SK-N-SH (cell line): ENCODE measurements at regions not wholly inside any gene's neighbourhood (a gene's known extent, or its start where the extent isn't known, plus 50 kb on each side); places are given as distances from the start of the nearest gene placed in this dataset.

Experiments used
- CTCF ChIA-PET: fragments of 300-600, 350-600 bp; formaldehyde crosslinking; extraction: SDS; loops from one replicate; lab custom pipeline; 2021; lab: Yijun Ruan, JAX
- POLR2A ChIA-PET: fragments of 350-600 bp; sonication (Branson Sonifier 250); formaldehyde crosslinking; extraction: SDS; loops from one replicate; lab custom pipeline; 2020; ENCODE audit warnings: antibody characterized with exemption, inconsistent platforms; lab: Yijun Ruan, JAX
- DNase-seq: peaks from one replicate; pipeline ENCODE4 v3.0.0; 2012
- H2AFZ ChIP-seq: fragments of 200-600 bp; sonication (generic); 2 replicates; pipeline ENCODE4 v1.8.1; 2016; ENCODE audit warnings: antibody characterized with exemption, mild to moderate bottlenecking, low read depth
- H3F3A ChIP-seq: fragments of 200-600 bp; sonication (generic); replicated peaks from 2 replicates; pipeline ENCODE3; 2016; ENCODE audit warnings: antibody characterized with exemption, mild to moderate bottlenecking; ENCODE audit not compliant: insufficient read depth
- H3K27ac ChIP-seq, 2 experiments: fragments of 200-500 bp in 1 of 2; fragments of 200-600 bp in 1 of 2; sonication (Bioruptor generic) in 1 of 2; sonication (generic), shearing (Covaris generic) in 1 of 2; 2 replicates each; pipeline versions ENCODE4 v1.5.1 to v1.6.1; 2014 to 2016; ENCODE audit warnings: low read depth in 2 of 2, inconsistent platforms in 1 of 2, low read length in 1 of 2, mild to moderate bottlenecking in 1 of 2, mixed read lengths in 1 of 2
- H3K27me3 ChIP-seq: fragments of 200-600 bp; sonication (generic), shearing (Covaris generic); 2 replicates; pipeline ENCODE4 v1.6.1; 2016; ENCODE audit warnings: mixed run types; ENCODE audit not compliant: insufficient read depth
- H3K36me3 ChIP-seq, 2 experiments: fragments of 200-500 bp in 1 of 2; fragments of 200-600 bp in 1 of 2; sonication (Bioruptor generic) in 1 of 2; sonication (generic) in 1 of 2; replicated peaks in 1 of 2; 2 replicates each; pipeline versions ENCODE3 to v1.5.1; 2014 to 2016; ENCODE audit warnings: low read length in 1 of 2, mild to moderate bottlenecking in 1 of 2; ENCODE audit not compliant: insufficient read depth in 2 of 2, control insufficient read depth in 1 of 2
- H3K4me1 ChIP-seq, 2 experiments: fragments of 200-500 bp in 1 of 2; fragments of 200-600 bp in 1 of 2; sonication (Bioruptor generic) in 1 of 2; sonication (generic), shearing (Covaris generic) in 1 of 2; 2 replicates each; pipeline versions ENCODE4 v1.5.1 to v1.6.1; 2014 to 2016; ENCODE audit warnings: low read depth in 1 of 2, low read length in 1 of 2, mixed run types in 1 of 2; ENCODE audit not compliant: insufficient read depth in 2 of 2, control insufficient read depth in 1 of 2
- H3K4me2 ChIP-seq: fragments of 200-600 bp; sonication (generic), shearing (Covaris generic); 2 replicates; pipeline ENCODE4 v1.6.1; 2017; ENCODE audit warnings: mixed run types
- H3K4me3 ChIP-seq, 2 experiments: fragments of 200-500 bp in 1 of 2; fragments of 200-600 bp in 1 of 2; sonication (Bioruptor generic) in 1 of 2; sonication (generic), shearing (Covaris generic) in 1 of 2; 2 replicates each; pipeline versions ENCODE4 v1.5.1 to v1.8.1; 2014 to 2016; ENCODE audit warnings: low read depth in 2 of 2, inconsistent platforms in 1 of 2, low read length in 1 of 2, mild to moderate bottlenecking in 1 of 2, mixed read lengths in 1 of 2, moderate library complexity in 1 of 2
- H3K79me2 ChIP-seq: fragments of 200-600 bp; sonication (generic); 2 replicates; pipeline ENCODE4 v1.8.1; 2017; ENCODE audit warnings: mild to moderate bottlenecking; ENCODE audit not compliant: insufficient read depth
- H3K9ac ChIP-seq: fragments of 200-600 bp; sonication (generic); 2 replicates; pipeline ENCODE4 v1.6.1; 2017; ENCODE audit warnings: mixed run types
- H3K9me2 ChIP-seq: fragments of 200-600 bp; sonication (generic); 2 replicates; pipeline ENCODE4 v1.6.1; 2017; ENCODE audit warnings: mixed run types
- H3K9me3 ChIP-seq: fragments of 200-600 bp; sonication (generic); 2 replicates; pipeline ENCODE4 v1.6.1; 2017; ENCODE audit warnings: mixed run types, mild to moderate bottlenecking, moderate library complexity
- H4K20me1 ChIP-seq: fragments of 200-600 bp; sonication (generic); 2 replicates; pipeline ENCODE4 v1.6.1; 2017; ENCODE audit warnings: mild to moderate bottlenecking, mixed run types; ENCODE audit not compliant: insufficient read depth
- ELF1 ChIP-seq: IDR thresholded peaks from 2 replicates; pipeline ENCODE4 v1.4.0; 2012
- EP300 ChIP-seq, 2 experiments: IDR thresholded peaks; 2 replicates each; pipeline versions ENCODE4 v1.4.0 to v1.6.1; 2012; ENCODE audit warnings: borderline replicate concordance in 1 of 2, low read depth in 1 of 2, low read length in 1 of 2
- FOSL2 ChIP-seq: IDR thresholded peaks from 2 replicates; pipeline ENCODE4 v1.4.0; 2012; ENCODE audit warnings: low read depth, mild to moderate bottlenecking, moderate library complexity, borderline replicate concordance
- GATA2 ChIP-seq: sonication (generic); formaldehyde crosslinking; IDR thresholded peaks from 2 replicates; pipeline ENCODE4 v1.5.0; 2020; ENCODE audit warnings: mild to moderate bottlenecking, missing genetic modification reagents
- JUND ChIP-seq: IDR thresholded peaks from 2 replicates; pipeline ENCODE4 v1.4.0; 2012
- NFIC ChIP-seq: IDR thresholded peaks from 2 replicates; pipeline ENCODE4 v1.4.0; 2012; ENCODE audit warnings: borderline replicate concordance
- NRF1 ChIP-seq: IDR thresholded peaks from 2 replicates; pipeline ENCODE4 v1.6.1; 2012; ENCODE audit warnings: low read depth, mild to moderate bottlenecking, low read length
- POLR2AphosphoS5 ChIP-seq: IDR thresholded peaks from 2 replicates; pipeline ENCODE4 v1.6.1; 2012; ENCODE audit warnings: low read depth, low read length
- RXRA ChIP-seq: IDR thresholded peaks from 2 replicates; pipeline ENCODE4 v1.4.0; 2012; ENCODE audit warnings: low read depth, mild to moderate bottlenecking, borderline replicate concordance
- SIN3A ChIP-seq: IDR thresholded peaks from 2 replicates; pipeline ENCODE4 v1.6.1; 2012; ENCODE audit warnings: low read depth, mild to moderate bottlenecking, low read length, moderate library complexity, borderline replicate concordance
- TCF12 ChIP-seq: IDR thresholded peaks from 2 replicates; pipeline ENCODE4 v1.4.0; 2012
- USF1 ChIP-seq: IDR thresholded peaks from 2 replicates; pipeline ENCODE4 v1.4.0; 2012; ENCODE audit warnings: low read depth, borderline replicate concordance
- USF2 ChIP-seq: fragments of 150-350 bp; IDR thresholded peaks from 2 replicates; pipeline ENCODE4 v1.6.1; 2017; ENCODE audit warnings: antibody characterized with exemption, low read length, low read depth, borderline replicate concordance
- WGBS: methylation state at CpG from one replicate; pipeline ENCODE4 v1.1.6; 2017; ENCODE audit warnings: low lambda C conversion rate; 5-methylcytosine and 5-hydroxymethylcytosine counted together

GRCh38 chr2:138391946-138392345 is 109.6 kb upstream of the SPOPL start:
- 0 out of 2 replicates have a peak, but pooled peaks have one; percentile 7 for TF ChIP-seq JUND
- no peak for TF ChIP-seq GATA2 (CRISPR knock-in tag)
- DNase-seq = no peak
- CTCF ChIA-PET = no interaction called here

GRCh38 chr2:138395565-138396306 is 105.8 kb upstream of the SPOPL start:
- WGBS = 90% methylated on average over 2 of the region's 2 CpGs
- ChIA-PET CTCF (no interaction called here), POLR2A (no interaction called here)
- Histone ChIP-seq H3K4me2 (peak overlapping the region; percentile 40; the same call in 1 of the 2 replicates), H2AFZ (no peak overlapping the region), H3K36me3 (no peaks in the 10 kb centered on the region), H3K79me2 (no peaks in the 10 kb centered on the region), H3K9ac (no peak overlapping the region), H3K27me3 (no peaks in the 10 kb centered on the region), H3K4me1 (no peaks in the 10 kb centered on the region), H3F3A (no peaks in the 10 kb centered on the region), H3K4me3 (no peak overlapping the region), H3K9me2 (no peaks in the 10 kb centered on the region), H3K27ac (no peak overlapping the region), H3K9me3 (no peaks in the 10 kb centered on the region), H4K20me1 (no peaks in the 10 kb centered on the region)
- no peak for DNase-seq
- TF ChIP-seq NFIC (peak; percentile 17; the same call in 1 of the 2 replicates), NRF1 (no peak), FOSL2 (peak; percentile 14; the same call in 1 of the 2 replicates), EP300 (IDR thresholded peaks at IDR 0.05; ENCODE audit: borderline replicate concordance in 1 of 2, low read depth in 1 of 2, low read length in 1 of 2) (no peak), USF1 (0 out of 2 replicates have a peak, but pooled peaks have one; percentile 31)

More at GRCh38 chr2:138391946-138392345, 109.6 kb upstream of the SPOPL start:
- Histone ChIP-seq H3F3A (no peaks in the 10 kb centered on the region), H3K4me1 (no peaks in the 10 kb centered on the region; a peak in 1 of 4 replicates), H4K20me1 (no peaks in the 10 kb centered on the region), H3K9me2 (no peaks in the 10 kb centered on the region), H3K27ac (no peak overlapping the region), H2AFZ (no peak overlapping the region), H3K9ac (no peak overlapping the region), H3K79me2 (no peaks in the 10 kb centered on the region), H3K4me2 (no peak overlapping the region), H3K9me3 (no peaks in the 10 kb centered on the region), H3K27me3 (no peaks in the 10 kb centered on the region), H3K4me3 (no peak overlapping the region), H3K36me3 (no peaks in the 10 kb centered on the region)
- 85% methylated on average over 5 of the region's 5 CpGs for WGBS
- POLR2A ChIA-PET = no interaction called here

- POLR2A ChIA-PET = no interaction called here
- H3K27ac ChIP-seq = no peak overlapping the region
- H3K4me2 ChIP-seq = no peak overlapping the region
- H3K9ac ChIP-seq = no peak overlapping the region
- no peak for DNase-seq
- no peak for TF ChIP-seq GATA2 (CRISPR knock-in tag)
- no peak for TF ChIP-seq SIN3A
- no peak for TF ChIP-seq USF2
- TF ChIP-seq POLR2AphosphoS5 = no peak
- TF ChIP-seq FOSL2 = no peak
- no peak for TF ChIP-seq ELF1
- TF ChIP-seq TCF12 = no peak
- no peak for TF ChIP-seq JUND
- TF ChIP-seq RXRA = no peak
- no peaks in the 10 kb centered on the region for H3K27me3 ChIP-seq
- no peaks in the 10 kb centered on the region for H3K36me3 ChIP-seq
- H3K79me2 ChIP-seq = no peaks in the 10 kb centered on the region
- no peaks in the 10 kb centered on the region for H3K4me1 ChIP-seq
- H3K4me3 ChIP-seq = no peak overlapping the region
- H3K9me3 ChIP-seq = no peaks in the 10 kb centered on the region; the same call in 1 of the 2 replicates
- no peaks in the 10 kb centered on the region for H3F3A ChIP-seq
- H2AFZ ChIP-seq = no peak overlapping the region
- no peaks in the 10 kb centered on the region for H4K20me1 ChIP-seq
- WGBS = 95% methylated on average over 3 of the region's 3 CpGs
- H3K9me2 ChIP-seq = no peaks in the 10 kb centered on the region
- CTCF ChIA-PET = interaction anchor here (1.1 kb wide), 1 partner anchor 23 kb away, joined by 3 read pairs; no protein-coding TSS in a partner anchor
Measured at GRCh38 chr2:138396843-138397242, 104.7 kb upstream of the SPOPL start.
